GM12873 (cell line): ENCODE measurements at regions not wholly inside any gene's neighbourhood (a gene's known extent, or its start where the extent isn't known, plus 50 kb on each side); places are given as distances from the start of the nearest gene placed in this dataset.

Source experiments
- CTCF ChIP-seq: IDR thresholded peaks from 2 replicates; pipeline ENCODE4 v1.5.1; 2012; ENCODE audit warnings: low read depth, mild to moderate bottlenecking, moderate library complexity, low read length, control low read depth; ENCODE audit not compliant: insufficient read depth; ENCODE audit errors: missing control alignments

GRCh38 chr11:19594326-19594725 lies 118.3 kb upstream of the NAV2 start:
- no peak for TF ChIP-seq CTCF

- no peak for TF ChIP-seq CTCF
These were observed 119.8 kb upstream of the NAV2 start for GRCh38 chr11:19592842-19593241.

GRCh38 chr11:19589567-19590260 lies 122.9 kb upstream of the NAV2 start:
- no peak for TF ChIP-seq CTCF

- no peak for TF ChIP-seq CTCF
These were observed 124.7 kb upstream of the NAV2 start for GRCh38 chr11:19587979-19588378.

- no peak for TF ChIP-seq CTCF
These were observed 132.0 kb upstream of the NAV2 start for GRCh38 chr11:19580646-19581045.

- TF ChIP-seq CTCF = no peak
These were observed 132.7 kb upstream of the NAV2 start for GRCh38 chr11:19579957-19580356.

GRCh38 chr11:19578871-19579270 lies 133.8 kb upstream of the NAV2 start:
- no peak for TF ChIP-seq CTCF
